Activated CD4-positive, alpha-beta T cell treated with anti-CD3 and anti-CD28 coated beads for 36 hours (primary cell): ENCODE measurements at regions not wholly inside any gene's neighbourhood (a gene's known extent, or its start where the extent isn't known, plus 50 kb on each side); places are given as distances from the start of the nearest gene placed in this dataset.
"Not testable (repeated sequence)": the region's sequence is repeated elsewhere in the genome, so short reads cannot be mapped to it uniquely, and the experiment has no call there.

ENCODE experiments used
- ATAC-seq: fragments of 200-7000 bp; cut with Tn5 transposase; one replicate; pipeline ENCODE4 v1.10.0; 2021; ENCODE audit warnings: mild to moderate bottlenecking, moderate library complexity
- CTCF ChIA-PET: fragments of 350-600 bp; sonication (Branson Sonifier 250); formaldehyde crosslinking; loops from one replicate; lab custom pipeline; 2021; ENCODE audit warnings: antibody characterized with exemption; lab: Charles Lee
- POLR2A ChIA-PET: fragments of 350-600 bp; sonication (Branson Sonifier 250); formaldehyde crosslinking; loops from one replicate; lab custom pipeline; 2021; ENCODE audit warnings: antibody characterized with exemption, inconsistent platforms; lab: Charles Lee
- DNase-seq: peaks from one replicate; pipeline ENCODE4 v3.0.0-alpha.2; 2020
- H3K27ac Mint-ChIP-seq: one replicate; pipeline ENCODE4 v1.8.0; 2021; ENCODE audit warnings: mixed read lengths
- H3K27me3 Mint-ChIP-seq: one replicate; pipeline ENCODE4 v1.8.0; 2021; ENCODE audit warnings: mixed read lengths
- H3K36me3 Mint-ChIP-seq: one replicate; pipeline ENCODE4 v1.8.0; 2021; ENCODE audit warnings: low read depth, mixed read lengths
- H3K4me1 Mint-ChIP-seq: one replicate; pipeline ENCODE4 v1.8.0; 2021; ENCODE audit warnings: mixed read lengths
- H3K4me3 Mint-ChIP-seq: one replicate; pipeline ENCODE4 v1.8.0; 2021; ENCODE audit warnings: mild to moderate bottlenecking, moderate library complexity, mixed read lengths
- H3K9me3 Mint-ChIP-seq: one replicate; pipeline ENCODE4 v1.8.0; 2021; ENCODE audit warnings: low read depth, mixed read lengths
- intact Hi-C, 2 experiments: fragments of 100-400 bp; cut with DNase I in 1 of 2; cut with micrococcal nuclease in 1 of 2; formaldehyde crosslinking; loops; one replicate each; pipeline versions ENCODE4 v1.14.2 to v1.15.1; 2022 to 2024; cut with DNase I, micrococcal nuclease

GRCh38 chr11:97656356-97656755, 1266.5 kb downstream of the JRKL start:
- intact Hi-C loops, result no loop called here

GRCh38 chr11:97657852-97658251, 1268.0 kb downstream of the JRKL start:
- ATAC-seq (no peak), DNase-seq (no peak)
- Mint-ChIP-seq H3K36me3 (no peaks in the 10 kb centered on the region), H3K4me3 (no peak overlapping the region), H3K27ac (no peak overlapping the region), H3K4me1 (no peaks in the 10 kb centered on the region), H3K27me3 (no peaks in the 10 kb centered on the region), H3K9me3 (no peaks in the 10 kb centered on the region)
- intact Hi-C loops, result no loop called here
- ChIA-PET CTCF (no interaction called here), POLR2A (no interaction called here)

More at GRCh38 chr11:97656356-97656755, 1266.5 kb downstream of the JRKL start:
- no peak overlapping the region for H3K27ac Mint-ChIP-seq
- peaks cover 3% of the 10 kb centered on the region for H3K9me3 Mint-ChIP-seq
- H3K4me1 Mint-ChIP-seq, result no peaks in the 10 kb centered on the region
- no peaks in the 10 kb centered on the region for H3K36me3 Mint-ChIP-seq
- DNase-seq (no peak), ATAC-seq (no peak)
- H3K4me3 Mint-ChIP-seq, result no peak overlapping the region
- ChIA-PET CTCF (no interaction called here), POLR2A (no interaction called here)
- H3K27me3 Mint-ChIP-seq, result no peaks in the 10 kb centered on the region

GRCh38 chr11:97667057-97667456, 1277.2 kb downstream of the JRKL start:
- Mint-ChIP-seq H3K27me3 (no peaks in the 10 kb centered on the region), H3K9me3 (peaks cover 5% of the 10 kb centered on the region), H3K4me1 (no peaks in the 10 kb centered on the region), H3K36me3 (no peaks in the 10 kb centered on the region), H3K27ac (no peak overlapping the region), H3K4me3 (no peak overlapping the region)
- DNase-seq (no peak), ATAC-seq (no peak)
- intact Hi-C loops, result no loop called here
- ChIA-PET CTCF (no interaction called here), POLR2A (no interaction called here)

GRCh38 chr11:97683733-97684132, 1293.9 kb downstream of the JRKL start:
- no peak for DNase-seq
- Mint-ChIP-seq H3K27ac (no peak overlapping the region), H3K9me3 (peaks cover 14% of the 10 kb centered on the region), H3K36me3 (no peaks in the 10 kb centered on the region), H3K4me1 (no peaks in the 10 kb centered on the region), H3K4me3 (no peak overlapping the region), H3K27me3 (no peaks in the 10 kb centered on the region)
- intact Hi-C loops, result no loop called here
- POLR2A ChIA-PET, result no interaction called here
- ATAC-seq, result no peak
- CTCF ChIA-PET, result no interaction called here

GRCh38 chr11:97684486-97685439, 1295.0 kb downstream of the JRKL start:
- H3K27me3 Mint-ChIP-seq, result no peaks in the 10 kb centered on the region
- H3K9me3 Mint-ChIP-seq, result peaks cover 12% of the 10 kb centered on the region
- intact Hi-C loops, result no loop called here

GRCh38 chr11:97685695-97686094, 1295.9 kb downstream of the JRKL start:
- no peak for DNase-seq
- ATAC-seq, result no peak
- Mint-ChIP-seq H3K4me1 (no peaks in the 10 kb centered on the region), H3K36me3 (no peaks in the 10 kb centered on the region), H3K27me3 (no peaks in the 10 kb centered on the region), H3K27ac (no peak overlapping the region), H3K9me3 (peaks cover 11% of the 10 kb centered on the region), H3K4me3 (no peak overlapping the region)
- intact Hi-C loops, result no loop called here
- POLR2A ChIA-PET, result no interaction called here
- CTCF ChIA-PET, result no interaction called here

More at GRCh38 chr11:97684486-97685439, 1295.0 kb downstream of the JRKL start:
- H3K4me3 Mint-ChIP-seq, result no peak overlapping the region
- no peak for DNase-seq
- CTCF ChIA-PET, result no interaction called here
- ATAC-seq, result no peak
- POLR2A ChIA-PET, result no interaction called here
- no peak overlapping the region for H3K27ac Mint-ChIP-seq
- H3K4me1 Mint-ChIP-seq, result no peaks in the 10 kb centered on the region
- H3K36me3 Mint-ChIP-seq, result no peaks in the 10 kb centered on the region

GRCh38 chr11:97687111-97687510, 1297.3 kb downstream of the JRKL start:
- intact Hi-C loops, result no loop called here
- Mint-ChIP-seq H3K9me3 (peaks cover 10% of the 10 kb centered on the region), H3K4me1 (no peaks in the 10 kb centered on the region), H3K27me3 (no peaks in the 10 kb centered on the region), H3K36me3 (no peaks in the 10 kb centered on the region), H3K4me3 (no peak overlapping the region), H3K27ac (no peak overlapping the region)
- ATAC-seq, result no peak
- CTCF ChIA-PET, result no interaction called here
- POLR2A ChIA-PET, result no interaction called here
- no peak for DNase-seq

- Mint-ChIP-seq H3K4me3 (no peak overlapping the region), H3K36me3 (no peaks in the 10 kb centered on the region), H3K27ac (no peak overlapping the region), H3K9me3 (peaks cover 12% of the 10 kb centered on the region), H3K27me3 (no peaks in the 10 kb centered on the region), H3K4me1 (no peaks in the 10 kb centered on the region)
- ChIA-PET CTCF (interaction anchor here (0.6 kb wide), 1 partner anchor 988 kb away, joined by 3 read pairs; no protein-coding TSS in a partner anchor), POLR2A (no interaction called here)
- intact Hi-C loops, result no loop called here
- no peak for ATAC-seq
- no peak for DNase-seq
Observed at GRCh38 chr11:97691061-97691460, 1301.2 kb downstream of the JRKL start.

GRCh38 chr11:97702951-97703350, 1313.1 kb downstream of the JRKL start:
- ATAC-seq, result no peak
- Mint-ChIP-seq H3K27me3 (no peaks in the 10 kb centered on the region), H3K36me3 (no peaks in the 10 kb centered on the region), H3K9me3 (no peaks in the 10 kb centered on the region), H3K4me3 (no peak overlapping the region), H3K27ac (no peak overlapping the region), H3K4me1 (no peaks in the 10 kb centered on the region)
- CTCF ChIA-PET, result interaction anchor here (0.6 kb wide), 1 partner anchor 559 kb away, joined by 3 read pairs; no protein-coding TSS in a partner anchor
- POLR2A ChIA-PET, result no interaction called here
- DNase-seq, result no peak
- intact Hi-C loops, result no loop called here

GRCh38 chr11:97703851-97704250, 1314.0 kb downstream of the JRKL start:
- Mint-ChIP-seq H3K4me1 (no peaks in the 10 kb centered on the region), H3K36me3 (no peaks in the 10 kb centered on the region), H3K27ac (no peak overlapping the region), H3K27me3 (no peaks in the 10 kb centered on the region), H3K9me3 (no peaks in the 10 kb centered on the region), H3K4me3 (no peak overlapping the region)
- intact Hi-C loops, result no loop called here
- ATAC-seq (no peak), DNase-seq (no peak)
- POLR2A ChIA-PET, result no interaction called here
- CTCF ChIA-PET, result no interaction called here

GRCh38 chr11:97705441-97705840, 1315.3 kb upstream of the CNTN5 start:
- H3K4me3 Mint-ChIP-seq, H3K4me1 Mint-ChIP-seq, intact Hi-C loops, ATAC-seq, H3K27me3 Mint-ChIP-seq, H3K9me3 Mint-ChIP-seq, H3K36me3 Mint-ChIP-seq, H3K27ac Mint-ChIP-seq, DNase-seq, POLR2A ChIA-PET: not testable (repeated sequence)
- CTCF ChIA-PET, result interaction anchor here (0.5 kb wide), 1 partner anchor 683 kb away, joined by 3 read pairs; no protein-coding TSS in a partner anchor

- H3K4me1 Mint-ChIP-seq, result no peaks in the 10 kb centered on the region
- ChIA-PET CTCF (no interaction called here), POLR2A (no interaction called here)
Observed at GRCh38 chr11:97717922-97718321, 1302.8 kb upstream of the CNTN5 start.

More at GRCh38 chr11:97717922-97718321, 1302.8 kb upstream of the CNTN5 start:
- H3K9me3 Mint-ChIP-seq, result peaks cover 2% of the 10 kb centered on the region
- H3K27ac Mint-ChIP-seq, result no peak overlapping the region
- ATAC-seq, result no peak
- no peak overlapping the region for H3K4me3 Mint-ChIP-seq
- intact Hi-C loops, result no loop called here
- H3K36me3 Mint-ChIP-seq, result no peaks in the 10 kb centered on the region
- H3K27me3 Mint-ChIP-seq, result no peaks in the 10 kb centered on the region
- DNase-seq, result no peak
